ENCODE measurements at regions not wholly inside any gene's neighbourhood (a gene's known extent, or its start where the extent isn't known, plus 50 kb on each side); places are given as distances from the start of the nearest gene placed in this dataset.

- Histone ChIP-seq H3K36me3 (ENCODE audit: insufficient read depth, low read length) (no peaks in the 10 kb centered on the region), H3K27me3 (ENCODE audit: insufficient read depth, low read length) (no peaks in the 10 kb centered on the region), H3F3A (ENCODE audit: insufficient read depth, low read length) (no peaks in the 10 kb centered on the region), H2AFZ (ENCODE audit: low read length) (no peak overlapping the region), H3K27ac (ENCODE audit: low read depth, low read length, poor library complexity, severe bottlenecking) (no peak overlapping the region), H3K9me2 (ENCODE audit: low read depth, low read length) (no peaks in the 10 kb centered on the region), H3K79me2 (ENCODE audit: insufficient read depth, low read length) (no peaks in the 10 kb centered on the region), H4K20me1 (ENCODE audit: insufficient read depth, low read length) (no peaks in the 10 kb centered on the region), H3K9ac (ENCODE audit: low read length) (no peak overlapping the region), H3K4me1 (ENCODE audit: insufficient read depth, low read length, severe bottlenecking) (peaks cover 30% of the 10 kb centered on the region), H3K4me3 (ENCODE audit: low read depth, low read length, poor library complexity, severe bottlenecking) (no peak overlapping the region), H3K4me2 (ENCODE audit: low read length) (no peak overlapping the region), H3K9me3 (ENCODE audit: low read length) (no peaks in the 10 kb centered on the region)
- TF ChIP-seq CTCF (IDR thresholded peaks at IDR 0.05; ENCODE audit: low read length): no peak
- no peak for TF ChIP-seq EZH2 (IDR thresholded peaks at IDR 0.05; ENCODE audit: borderline replicate concordance, low read length)
These were observed 180.9 kb upstream of the RREB1 start for GRCh38 chr6:6926856-6927255.

GRCh38 chr6:6927521-6928361 is 180.0 kb upstream of the RREB1 start:
- Histone ChIP-seq H4K20me1 (ENCODE audit: insufficient read depth, low read length) (no peaks in the 10 kb centered on the region), H3K27ac (ENCODE audit: low read depth, low read length, poor library complexity, severe bottlenecking) (no peak overlapping the region), H3K9ac (ENCODE audit: low read length) (peak overlapping the region; percentile 26; the same call in 1 of the 2 replicates), H3K4me3 (ENCODE audit: low read depth, low read length, poor library complexity, severe bottlenecking) (peak overlapping the region; percentile 51), H3K27me3 (ENCODE audit: insufficient read depth, low read length) (no peaks in the 10 kb centered on the region; the same call in 1 of the 2 replicates), H3F3A (ENCODE audit: insufficient read depth, low read length) (no peaks in the 10 kb centered on the region), H3K4me2 (ENCODE audit: low read length) (peak overlapping the region; percentile 65), H3K36me3 (ENCODE audit: insufficient read depth, low read length) (no peaks in the 10 kb centered on the region), H2AFZ (ENCODE audit: low read length) (peak overlapping the region; percentile 38), H3K9me2 (ENCODE audit: low read depth, low read length) (no peaks in the 10 kb centered on the region), H3K4me1 (ENCODE audit: insufficient read depth, low read length, severe bottlenecking) (peaks cover 35% of the 10 kb centered on the region), H3K79me2 (ENCODE audit: insufficient read depth, low read length) (no peaks in the 10 kb centered on the region), H3K9me3 (ENCODE audit: low read length) (no peaks in the 10 kb centered on the region)
- TF ChIP-seq CTCF (IDR thresholded peaks at IDR 0.05; ENCODE audit: low read length) (peak; percentile 57; the same call in 1 of the 2 replicates), EZH2 (IDR thresholded peaks at IDR 0.05; ENCODE audit: borderline replicate concordance, low read length) (no peak)

- no peak overlapping the region for H3K4me2 ChIP-seq (ENCODE audit: low read length)
- no peaks in the 10 kb centered on the region for H4K20me1 ChIP-seq (ENCODE audit: insufficient read depth, low read length)
- no peaks in the 10 kb centered on the region for H3F3A ChIP-seq (ENCODE audit: insufficient read depth, low read length)
- no peak overlapping the region for H3K4me3 ChIP-seq (ENCODE audit: low read depth, low read length, poor library complexity, severe bottlenecking)
- no peak overlapping the region for H2AFZ ChIP-seq (ENCODE audit: low read length)
- no peak overlapping the region for H3K27ac ChIP-seq (ENCODE audit: low read depth, low read length, poor library complexity, severe bottlenecking)
- H3K4me1 ChIP-seq (ENCODE audit: insufficient read depth, low read length, severe bottlenecking): peaks cover 38% of the 10 kb centered on the region
- no peak overlapping the region for H3K9ac ChIP-seq (ENCODE audit: low read length)
- H3K36me3 ChIP-seq (ENCODE audit: insufficient read depth, low read length): no peaks in the 10 kb centered on the region
- H3K27me3 ChIP-seq (ENCODE audit: insufficient read depth, low read length): no peaks in the 10 kb centered on the region; the same call in 1 of the 2 replicates
- H3K79me2 ChIP-seq (ENCODE audit: insufficient read depth, low read length): no peaks in the 10 kb centered on the region
- no peaks in the 10 kb centered on the region for H3K9me2 ChIP-seq (ENCODE audit: low read depth, low read length)
- TF ChIP-seq EZH2 (IDR thresholded peaks at IDR 0.05; ENCODE audit: borderline replicate concordance, low read length): no peak
- TF ChIP-seq CTCF (IDR thresholded peaks at IDR 0.05; ENCODE audit: low read length): no peak
- no peaks in the 10 kb centered on the region for H3K9me3 ChIP-seq (ENCODE audit: low read length)
These were observed 177.4 kb upstream of the RREB1 start for GRCh38 chr6:6930223-6930880.
